GM18507 (cell line): ENCODE measurements at regions not wholly inside any gene's neighbourhood (a gene's known extent, or its start where the extent isn't known, plus 50 kb on each side); places are given as distances from the start of the nearest gene placed in this dataset.
A peak's percentile ranks its signal among the peaks of the same experiment; 100 is the strongest.
"Not testable (repeated sequence)": the region's sequence is repeated elsewhere in the genome, so short reads cannot be mapped to it uniquely, and the experiment has no call there.

Experiments
- DNase-seq: peaks from one replicate; pipeline ENCODE4 v3.0.0; 2011; ENCODE audit warnings: low read depth; ENCODE audit not compliant: insufficient read length; ENCODE audit errors: extremely low spot score
- FAIRE-seq: peaks from 2 replicates; lab custom pipeline; 2011; peaks lifted over from hg19 to GRCh38; lab: Jason Lieb, UNC

DNA sequence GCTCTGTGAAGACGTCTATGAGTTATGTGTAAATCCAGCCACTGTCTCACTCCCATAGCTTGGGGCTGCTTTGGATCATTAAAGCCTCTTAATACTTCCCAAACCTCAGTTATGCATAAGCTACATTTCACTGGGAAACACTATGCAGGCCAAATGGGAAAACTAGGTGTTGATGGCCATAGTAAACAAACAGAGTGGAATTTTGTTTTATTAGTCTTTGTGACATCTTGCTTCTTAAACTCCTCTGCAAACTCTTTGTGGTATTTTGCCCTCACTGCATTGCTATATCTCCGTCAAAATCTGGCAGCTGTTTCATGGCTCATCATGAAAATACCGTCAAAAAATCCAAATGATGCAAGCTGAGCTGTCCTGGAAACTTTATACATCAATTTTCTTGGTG, 167.2 kb upstream of the HMHB1 start:
- FAIRE-seq (no peak), DNase-seq (no peak)

DNA sequence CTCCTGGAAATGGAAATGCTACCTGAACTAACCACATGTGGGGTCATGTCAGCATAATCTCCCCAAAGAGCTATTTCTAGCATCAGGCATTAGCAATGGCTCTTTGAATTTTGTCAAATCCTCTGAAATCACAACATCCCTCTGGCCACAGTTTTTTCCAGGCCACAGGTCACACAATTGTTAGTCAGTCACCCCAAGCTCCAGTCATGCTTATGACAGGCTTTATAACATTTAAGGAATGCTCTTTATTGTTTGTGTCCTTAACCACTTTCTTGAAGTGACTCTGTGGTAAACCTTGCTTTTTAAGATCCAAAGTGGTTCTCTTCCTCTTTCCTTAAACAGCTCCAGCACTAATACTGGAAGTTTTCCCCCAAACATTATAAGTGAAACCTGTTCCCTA, 169.2 kb upstream of the HMHB1 start:
- DNase-seq (no peak), FAIRE-seq (no peak)

DNA sequence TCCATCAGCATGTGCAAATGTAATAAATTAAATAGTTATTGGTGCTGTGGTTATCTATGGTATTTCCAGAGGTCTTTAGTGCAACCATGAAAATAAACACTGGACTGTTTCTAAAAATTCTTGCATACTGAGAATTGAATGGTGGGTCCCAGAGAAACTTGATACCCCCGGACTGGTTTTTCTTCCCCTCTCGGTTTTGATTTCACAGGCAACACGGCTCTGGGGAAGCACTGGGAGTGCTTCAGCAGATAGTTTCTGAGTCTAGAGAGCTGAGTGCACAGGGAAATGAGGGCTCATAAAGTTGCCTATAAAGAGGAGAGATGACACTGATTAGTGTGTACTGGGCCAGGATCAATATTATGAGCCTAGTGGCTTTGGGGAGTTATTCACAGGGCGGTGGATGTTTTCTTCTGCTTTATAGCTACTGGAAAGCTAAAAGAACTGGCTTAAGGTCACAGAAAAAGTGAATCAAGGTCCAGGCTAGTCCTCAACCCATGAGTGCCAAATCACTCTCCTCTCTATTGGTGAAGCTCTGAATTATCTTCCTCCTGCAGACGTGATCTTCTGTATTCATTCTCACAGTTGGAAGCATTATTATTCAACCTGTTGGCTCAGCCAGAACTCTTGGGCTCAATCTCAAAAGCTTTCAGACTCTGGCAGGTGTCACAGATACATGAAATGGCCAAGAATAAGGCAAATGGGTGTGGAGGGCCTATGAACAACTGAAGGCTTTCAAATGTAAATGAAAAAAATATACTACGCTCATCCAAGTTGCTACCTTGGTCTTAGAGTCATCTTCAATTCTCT, 170.2 kb upstream of the HMHB1 start:
- peak; percentile 72 for FAIRE-seq
- DNase-seq = no peak

DNA sequence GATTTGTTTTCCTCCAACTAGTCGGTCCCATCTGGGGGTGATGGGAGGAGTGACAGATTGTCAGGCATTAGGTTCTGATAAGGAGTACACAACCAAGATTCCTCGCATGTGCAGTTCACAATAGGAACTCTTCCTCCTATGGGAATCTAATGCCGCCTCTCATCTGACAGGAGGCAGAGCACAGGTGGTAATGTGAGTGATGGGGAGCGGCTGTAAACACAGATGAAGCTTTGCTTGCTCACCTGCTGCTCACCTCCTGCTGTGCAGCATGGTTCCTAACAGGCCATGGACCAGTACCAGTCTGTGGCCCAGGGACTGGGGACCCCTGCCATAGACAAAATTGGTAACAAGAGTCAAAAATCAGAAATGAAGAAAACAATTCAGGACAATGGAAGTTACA, 173.3 kb upstream of the HMHB1 start:
- FAIRE-seq = no peak

DNA sequence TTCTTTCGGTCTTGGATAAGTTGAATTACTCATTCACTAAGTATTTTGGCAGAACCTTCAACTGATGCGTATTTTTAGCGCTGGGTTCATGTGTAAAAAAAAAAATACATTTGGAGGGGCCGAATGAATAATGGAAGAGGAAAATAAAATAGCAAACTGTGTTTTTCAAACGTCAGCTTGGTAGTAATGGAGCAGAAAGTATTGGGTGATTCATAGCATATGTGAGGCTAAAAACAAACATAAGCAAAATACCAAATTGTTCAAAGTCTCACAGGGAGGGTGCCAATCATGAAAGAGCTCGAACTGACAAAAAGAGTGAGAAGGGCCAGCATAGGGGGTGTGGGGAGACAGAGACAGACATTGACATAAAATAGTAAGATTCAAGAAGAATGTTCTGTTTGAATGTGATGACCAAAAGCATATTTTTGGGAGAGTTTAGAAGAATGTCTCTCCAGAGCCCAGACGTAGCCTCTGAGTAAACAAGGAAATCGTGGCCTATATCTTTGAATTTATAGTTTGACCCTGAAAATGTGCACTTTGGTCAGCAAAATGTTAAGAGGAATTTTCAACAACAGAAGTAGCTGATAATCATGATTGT, 174.9 kb upstream of the HMHB1 start:
- DNase-seq = no peak

More for the DNA sequence above, 173.3 kb upstream of the HMHB1 start:
- no peak for DNase-seq

DNA sequence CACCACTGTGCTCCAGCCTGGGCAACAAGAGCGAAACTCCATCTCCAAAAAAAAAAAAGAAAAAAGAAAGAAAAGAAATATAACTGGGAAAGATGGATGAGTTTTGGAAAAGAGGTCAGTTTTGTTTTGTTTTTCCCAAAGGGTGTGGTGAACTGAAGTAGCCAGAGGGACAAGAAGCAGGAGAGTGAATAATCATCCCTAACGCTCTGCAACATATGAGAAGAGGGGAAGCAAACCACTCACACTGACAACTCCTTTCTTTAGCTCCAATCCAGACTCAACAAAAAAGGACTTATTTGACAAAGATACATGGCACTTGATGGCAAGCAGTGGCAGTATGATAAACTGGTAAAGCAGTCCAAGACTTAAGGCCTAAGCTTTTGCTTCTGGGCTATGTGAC, 176.1 kb upstream of the HMHB1 start:
- DNase-seq (no peak), FAIRE-seq (no peak)

More for the DNA sequence above, 174.9 kb upstream of the HMHB1 start:
- no peak for FAIRE-seq

DNA sequence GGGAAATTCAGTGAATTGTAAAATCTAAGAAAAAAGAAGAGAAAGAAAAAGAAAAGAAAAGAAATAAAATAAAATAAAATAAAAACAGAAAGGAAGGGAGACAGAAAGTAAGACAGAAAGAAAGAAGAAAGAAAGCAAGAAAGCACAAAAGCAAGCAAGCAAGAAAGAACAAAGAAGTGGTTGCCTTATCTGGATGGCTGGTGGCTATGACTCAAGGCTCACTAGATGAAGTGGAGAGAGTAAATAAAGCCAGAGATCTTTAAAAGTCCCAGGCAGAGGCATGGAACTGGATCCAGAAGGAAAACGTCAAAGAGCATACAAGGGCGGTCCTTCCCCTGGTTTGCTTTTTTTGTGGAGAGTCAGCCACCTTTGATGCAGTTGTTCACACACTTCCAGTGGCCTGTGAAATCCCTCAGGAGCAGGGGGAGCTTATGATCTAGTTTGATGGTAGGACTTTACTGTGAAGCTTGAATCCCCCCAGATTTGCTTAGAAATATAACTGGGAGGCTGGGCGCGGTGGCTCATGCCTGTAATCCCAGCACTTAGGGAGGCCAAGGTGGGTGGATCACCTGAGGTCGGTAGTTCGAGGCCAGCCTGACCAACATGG, 176.7 kb upstream of the HMHB1 start:
- FAIRE-seq (peak; percentile 98), DNase-seq (no peak)

DNA sequence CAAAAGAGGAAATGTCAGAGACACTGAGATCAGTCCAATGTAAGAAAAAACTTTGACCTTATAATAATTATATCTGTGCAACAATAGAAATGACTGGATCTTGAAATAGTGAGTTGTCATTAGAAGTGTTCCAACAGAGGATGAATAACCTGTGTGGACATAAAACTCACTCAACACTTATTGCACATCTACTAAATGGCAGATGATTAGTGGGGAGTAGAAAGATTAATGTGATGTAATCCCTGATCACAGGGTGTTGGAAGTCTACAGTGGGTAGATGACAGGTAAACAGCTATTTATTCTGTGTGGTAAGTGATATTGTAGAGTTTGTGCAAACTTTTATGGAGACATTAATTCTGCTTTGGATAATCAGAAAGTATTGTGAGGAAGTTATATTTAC, 177.3 kb upstream of the HMHB1 start:
- DNase-seq (no peak), FAIRE-seq (no peak)

DNA sequence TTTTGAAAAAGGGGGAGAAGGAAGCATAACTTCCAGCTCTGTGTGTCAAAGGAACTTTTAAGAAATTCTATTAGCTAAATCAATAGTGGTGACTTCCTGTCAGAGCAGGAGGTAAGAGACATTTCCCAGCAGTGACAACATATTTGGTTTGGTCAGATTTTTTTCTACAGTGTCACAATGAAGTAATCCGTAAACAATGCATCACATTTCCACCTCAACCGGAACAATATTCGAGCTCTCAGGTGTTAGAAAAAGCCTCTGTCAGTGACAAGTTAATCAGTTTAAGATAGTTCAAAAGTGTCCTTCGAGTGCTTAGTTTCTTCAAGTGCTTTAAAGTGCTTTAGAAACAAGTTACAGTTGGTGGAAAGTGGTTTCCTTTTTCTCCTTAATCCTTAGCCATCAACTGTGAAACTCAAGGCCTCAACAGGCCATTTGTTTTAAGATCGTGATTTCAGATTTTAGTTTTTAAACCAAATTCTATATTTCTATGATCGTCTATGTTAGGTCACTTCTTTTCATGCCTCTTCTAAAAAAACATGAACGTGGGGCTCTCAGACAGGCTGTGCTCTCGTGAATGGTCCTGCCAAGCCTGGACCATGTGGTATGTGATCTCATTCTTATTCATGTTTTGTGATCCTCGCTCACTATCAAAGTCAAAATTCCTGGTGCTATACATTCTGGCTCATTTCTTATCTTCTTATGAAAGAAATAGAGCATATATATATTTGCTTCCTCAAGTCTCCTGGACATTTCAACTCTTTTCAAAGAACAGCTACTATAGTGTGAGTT, 181.9 kb upstream of the HMHB1 start:
- peak; percentile 5 for FAIRE-seq
- DNase-seq = no peak

DNA sequence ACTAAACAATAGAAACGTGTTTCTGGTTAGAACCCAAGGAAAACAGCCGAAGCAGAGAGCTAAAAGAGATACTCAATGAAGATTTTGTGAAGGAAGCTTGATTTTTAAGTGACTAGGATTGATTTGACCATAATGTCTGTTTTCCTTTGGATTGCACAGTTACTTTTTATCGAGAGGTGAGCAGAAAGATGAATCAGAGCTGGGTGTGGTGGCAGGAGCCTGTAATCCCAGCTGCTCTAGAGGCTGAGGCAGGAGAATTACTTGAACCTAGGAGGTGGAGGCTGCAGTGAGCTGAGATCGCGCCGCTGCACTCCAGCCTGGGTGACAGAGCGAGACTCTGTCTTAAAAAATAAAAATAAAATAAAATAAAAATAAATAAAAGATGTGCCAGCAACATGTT, 186.9 kb upstream of the HMHB1 start:
- FAIRE-seq, DNase-seq: not testable (repeated sequence)

DNA sequence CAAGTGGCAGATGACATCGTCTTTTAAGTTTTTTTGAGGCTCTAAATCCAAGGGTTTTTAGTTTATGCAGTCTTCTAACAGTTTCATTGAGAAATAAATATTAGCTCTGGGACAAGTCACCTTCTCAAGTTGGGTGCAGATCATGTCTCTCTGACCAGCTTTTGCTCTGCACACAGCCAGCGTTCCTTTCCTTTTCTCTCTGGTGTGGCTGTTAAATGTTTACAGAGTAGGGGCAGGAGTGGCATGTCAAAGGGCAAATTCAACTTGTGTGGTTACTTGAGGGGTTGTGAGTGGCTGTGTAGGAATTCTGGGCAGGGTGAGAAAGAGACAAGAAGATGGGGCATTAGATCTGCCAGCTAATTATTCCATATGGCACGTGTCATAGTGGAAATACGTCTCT, 187.5 kb upstream of the HMHB1 start:
- DNase-seq (no peak), FAIRE-seq (no peak)

DNA sequence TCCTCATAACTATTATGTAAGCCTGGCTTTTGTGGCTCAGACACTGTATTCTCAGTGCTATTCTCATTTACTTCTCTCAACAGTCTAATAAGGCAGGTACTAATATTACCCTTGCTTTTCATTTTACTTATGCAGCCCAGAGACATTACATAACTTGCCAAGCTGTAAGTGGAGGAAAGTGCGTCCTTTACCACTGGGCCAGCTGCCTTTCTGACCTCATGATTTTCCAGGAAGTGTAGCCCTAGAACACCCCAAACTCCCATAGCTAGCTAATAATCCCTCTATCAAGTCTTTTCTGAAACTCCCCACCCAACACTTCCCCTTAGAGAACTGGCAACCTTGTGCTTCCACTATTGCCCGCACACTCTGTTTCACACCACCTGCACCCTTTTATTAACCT, 192.9 kb upstream of the HMHB1 start:
- FAIRE-seq = peak; percentile 5
- no peak for DNase-seq

DNA sequence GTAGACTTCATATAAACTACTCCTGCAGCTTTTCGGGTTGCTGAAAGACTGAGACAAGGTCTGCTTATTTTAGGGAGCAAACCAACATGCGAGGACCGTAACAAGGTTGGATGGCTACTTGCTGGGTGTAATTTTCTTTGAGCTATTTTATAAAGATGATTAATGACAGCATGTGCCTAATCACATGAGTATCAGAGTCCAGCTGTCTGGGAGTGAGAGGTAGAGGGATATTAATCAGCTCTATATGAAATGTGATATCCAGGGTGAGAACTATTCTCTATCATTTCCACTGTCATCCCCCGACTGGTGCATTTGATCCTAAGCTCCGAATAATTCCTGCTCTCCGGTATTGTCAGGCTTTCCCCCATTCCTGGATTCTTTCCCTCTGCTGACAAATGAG, 193.8 kb upstream of the HMHB1 start:
- DNase-seq (no peak), FAIRE-seq (no peak)

DNA sequence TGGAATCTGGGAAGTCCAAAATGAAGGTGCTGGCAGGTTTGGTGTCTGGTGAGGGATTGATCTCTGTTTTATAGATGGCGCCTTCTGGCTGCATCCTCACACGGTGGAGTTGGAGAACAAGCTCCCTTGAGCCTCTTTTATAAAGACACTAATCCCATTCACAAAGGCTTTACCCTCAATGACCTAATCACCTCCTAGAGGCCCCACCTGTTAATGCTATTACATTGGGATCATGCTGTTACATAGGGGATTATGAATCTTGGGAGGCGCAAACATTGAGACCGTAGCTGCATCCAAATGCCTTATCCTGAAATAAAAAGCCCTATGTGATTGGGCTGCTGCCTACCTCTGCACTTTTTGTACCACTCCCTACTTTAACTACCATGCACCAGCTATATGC, 197.1 kb upstream of the HMHB1 start:
- FAIRE-seq (no peak), DNase-seq (no peak)

DNA sequence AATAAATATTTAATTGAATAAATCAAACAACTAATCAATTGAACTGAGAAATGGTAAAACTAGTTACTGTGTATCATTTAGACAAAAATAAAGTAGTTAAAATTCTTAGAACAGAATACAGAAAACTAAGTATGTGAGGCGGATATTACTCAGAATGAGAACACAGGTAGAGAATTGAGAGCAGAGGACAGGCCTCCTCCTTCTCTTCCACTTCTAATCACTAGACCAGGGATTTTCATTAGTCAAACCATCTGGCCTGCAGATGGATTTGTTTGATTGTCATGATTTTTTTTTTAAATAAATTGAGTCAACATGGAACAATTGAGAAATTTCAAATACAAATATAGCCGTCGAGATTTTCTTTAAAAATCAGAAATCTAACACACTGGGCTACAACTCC, 198.6 kb upstream of the HMHB1 start:
- FAIRE-seq (peak; percentile 55), DNase-seq (no peak)

DNA sequence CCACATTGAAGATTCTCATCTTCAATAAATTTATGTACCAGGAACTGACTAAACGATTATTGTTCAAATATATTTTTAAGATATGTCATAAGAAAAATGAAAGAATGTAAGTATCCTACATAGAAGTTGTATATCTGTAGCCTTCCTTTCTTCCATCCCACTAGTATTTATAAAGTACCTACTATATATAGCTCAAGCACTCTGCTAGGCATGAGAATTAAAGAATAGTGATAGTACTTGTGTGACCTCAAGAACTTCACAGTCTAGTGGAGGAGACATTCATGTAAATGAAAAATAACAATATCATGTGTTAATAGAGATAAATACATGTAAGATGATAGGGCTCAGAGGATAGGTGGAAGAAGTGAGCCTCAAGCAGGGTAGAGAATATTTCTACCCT, 201.0 kb upstream of the HMHB1 start:
- FAIRE-seq (no peak), DNase-seq (no peak)

DNA sequence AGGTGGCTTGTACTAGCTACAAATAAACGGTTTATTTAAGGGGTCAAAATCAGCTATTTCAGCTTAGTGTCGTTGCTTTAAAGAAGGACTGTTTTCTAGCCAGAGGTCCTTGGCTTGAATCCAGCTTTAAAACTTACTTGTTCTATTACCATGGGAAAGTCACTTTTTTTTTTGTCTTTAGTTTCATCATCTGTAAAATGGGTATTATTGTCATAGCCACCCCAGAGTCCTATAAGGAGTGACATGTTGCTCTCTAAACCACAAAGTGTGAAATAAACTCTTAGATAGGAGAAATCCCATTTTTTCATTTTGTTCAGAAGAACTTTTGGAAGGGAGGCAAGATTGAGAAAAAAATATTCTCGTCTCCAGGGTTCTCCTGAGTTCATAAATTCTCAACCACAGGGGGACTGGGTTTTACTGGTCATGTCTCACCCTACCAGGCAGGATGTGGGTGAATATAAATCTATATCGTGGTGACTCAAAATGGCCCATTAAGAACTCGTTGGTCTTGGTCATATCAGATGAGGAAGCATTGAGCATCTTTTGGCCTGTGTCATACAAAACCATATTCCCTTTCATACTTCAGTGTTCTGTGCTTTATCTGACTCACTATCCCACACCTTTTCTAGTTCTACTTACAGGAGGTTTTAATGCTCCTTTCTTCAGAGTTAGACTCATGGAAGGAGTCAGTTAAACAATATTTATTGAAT, 202.7 kb upstream of the NR3C1 start:
- FAIRE-seq = peak; percentile 74
- DNase-seq = no peak

DNA sequence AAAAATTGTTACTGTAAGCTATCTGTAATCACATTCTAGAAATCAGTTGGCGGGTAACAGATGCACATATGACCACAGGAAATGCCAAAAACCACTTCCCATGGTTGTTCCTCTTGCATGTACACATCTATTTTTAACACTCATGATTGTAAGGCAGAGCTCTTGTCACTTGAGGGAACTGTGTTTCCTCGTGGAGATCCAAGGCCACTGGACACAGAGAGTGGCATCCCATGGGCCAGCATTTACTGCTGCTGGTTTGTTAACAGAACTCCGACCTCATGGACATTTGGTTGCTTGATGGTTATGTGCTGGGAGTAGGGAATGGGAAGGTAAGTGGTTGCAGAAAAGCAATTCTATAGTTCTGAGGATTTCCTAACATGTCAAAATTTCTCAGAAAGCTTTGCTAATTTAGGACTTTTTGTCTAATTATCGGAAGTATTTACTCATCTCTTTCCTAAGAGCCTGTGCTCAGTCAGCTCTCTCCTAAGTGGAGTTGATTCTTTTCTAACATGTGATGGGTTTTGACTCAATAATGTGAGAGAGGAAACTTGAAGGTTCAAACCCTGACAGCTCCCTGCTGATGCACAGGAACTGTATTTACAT, 202.0 kb upstream of the NR3C1 start:
- DNase-seq (no peak), FAIRE-seq (peak; percentile 74)

DNA sequence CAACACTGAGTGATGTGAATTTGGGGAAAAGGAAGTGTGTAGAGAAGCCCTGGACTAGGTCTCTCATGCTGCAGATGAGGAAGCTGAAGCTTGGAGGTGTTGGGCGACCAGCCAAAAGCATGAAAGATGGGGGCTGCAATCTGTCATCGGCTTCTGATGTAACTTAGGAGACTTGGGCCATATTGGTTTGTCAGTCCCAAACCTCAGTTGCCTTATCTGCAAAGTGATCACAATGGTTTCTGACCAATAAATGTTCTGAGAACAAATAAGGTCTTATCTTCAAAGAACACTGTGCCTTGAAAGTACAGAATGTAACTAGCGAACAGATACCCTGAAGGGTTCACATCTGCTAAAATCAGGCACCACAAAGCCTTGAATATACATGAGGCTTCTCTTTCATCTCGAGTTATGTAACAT, 198.4 kb upstream of the NR3C1 start:
- FAIRE-seq (no peak), DNase-seq (no peak)
